ENCODE measurements at regions not wholly inside any gene's neighbourhood (a gene's known extent, or its start where the extent isn't known, plus 50 kb on each side); places are given as distances from the start of the nearest gene placed in this dataset.

GRCh38 chr2:53432936-53433335, 334.7 kb upstream of the CHAC2 start:
- no peak for TF ChIP-seq ZC3H11A (IDR thresholded peaks at IDR 0.05)
- TF ChIP-seq POLR2A (IDR thresholded peaks at IDR 0.05; ENCODE audit: low read length) = no peak
- TF ChIP-seq JUN (IDR thresholded peaks at IDR 0.05) = no peak
- no peak for TF ChIP-seq CHD2 (IDR thresholded peaks at IDR 0.05; ENCODE audit: low read length, partially characterized antibody)
- no peak for TF ChIP-seq CTCF (IDR thresholded peaks at IDR 0.05)
- no peak for TF ChIP-seq EP300 (IDR thresholded peaks at IDR 0.05)
- no peak for TF ChIP-seq RAD21 (conservative IDR thresholded peaks at IDR 0.05 in 1 of 2, IDR thresholded peaks at IDR 0.05 in 1 of 2)
- TF ChIP-seq REST (IDR thresholded peaks at IDR 0.05) = no peak

Measured in A549 (cell line).